LoVo (cell line): ENCODE measurements at regions not wholly inside any gene's neighbourhood (a gene's known extent, or its start where the extent isn't known, plus 50 kb on each side); places are given as distances from the start of the nearest gene placed in this dataset.
"Not testable (repeated sequence)": the region's sequence is repeated elsewhere in the genome, so short reads cannot be mapped to it uniquely, and the experiment has no call there.

Experiments
- DNase-seq: peaks from one replicate; pipeline ENCODE4 v3.0.0-alpha.2; 2016; ENCODE audit warnings: low spot score

- DNase-seq = no peak
These were observed 79.8 kb upstream of the DIO2 start for GRCh38 chr14:80291101-80291500.

GRCh38 chr14:80286744-80287143, 75.4 kb upstream of the DIO2 start:
- not testable (repeated sequence) for DNase-seq

GRCh38 chr14:80278293-80279023, 67.2 kb upstream of the DIO2 start:
- no peak for DNase-seq

GRCh38 chr14:80275208-80275850, 64.0 kb upstream of the DIO2 start:
- DNase-seq = no peak

GRCh38 chr14:80274310-80274709, 63.0 kb upstream of the DIO2 start:
- DNase-seq = not testable (repeated sequence)

GRCh38 chr14:80271389-80271788, 60.1 kb upstream of the DIO2 start:
- no peak for DNase-seq

- no peak for DNase-seq
These were observed 58.1 kb upstream of the DIO2 start for GRCh38 chr14:80269353-80269925.

- DNase-seq = no peak
These were observed 55.6 kb upstream of the DIO2 start for GRCh38 chr14:80266930-80267329.

GRCh38 chr14:80264702-80265101, 53.4 kb upstream of the DIO2 start:
- DNase-seq = no peak
